HFF-Myc (cell line): ENCODE measurements at regions not wholly inside any gene's neighbourhood (a gene's known extent, or its start where the extent isn't known, plus 50 kb on each side); places are given as distances from the start of the nearest gene placed in this dataset.

Experiments
- DNase-seq: peaks from one replicate; pipeline ENCODE4 v3.0.0-alpha.2; 2011; ENCODE audit warnings: low read depth; ENCODE audit errors: extremely low read depth
- H3K4me3 ChIP-seq: replicated peaks from 2 replicates; pipeline ENCODE4 v1.5.1; 2011; ENCODE audit warnings: low read depth, mild to moderate bottlenecking, control low read depth, low read length
- TF ChIP-seq, protein P1 (sequence below): IDR thresholded peaks from 2 replicates; pipeline ENCODE4 v1.5.1; 2012; ENCODE audit warnings: mild to moderate bottlenecking, low read depth, low read length, control low read depth; ENCODE audit errors: missing control alignments

DNA sequence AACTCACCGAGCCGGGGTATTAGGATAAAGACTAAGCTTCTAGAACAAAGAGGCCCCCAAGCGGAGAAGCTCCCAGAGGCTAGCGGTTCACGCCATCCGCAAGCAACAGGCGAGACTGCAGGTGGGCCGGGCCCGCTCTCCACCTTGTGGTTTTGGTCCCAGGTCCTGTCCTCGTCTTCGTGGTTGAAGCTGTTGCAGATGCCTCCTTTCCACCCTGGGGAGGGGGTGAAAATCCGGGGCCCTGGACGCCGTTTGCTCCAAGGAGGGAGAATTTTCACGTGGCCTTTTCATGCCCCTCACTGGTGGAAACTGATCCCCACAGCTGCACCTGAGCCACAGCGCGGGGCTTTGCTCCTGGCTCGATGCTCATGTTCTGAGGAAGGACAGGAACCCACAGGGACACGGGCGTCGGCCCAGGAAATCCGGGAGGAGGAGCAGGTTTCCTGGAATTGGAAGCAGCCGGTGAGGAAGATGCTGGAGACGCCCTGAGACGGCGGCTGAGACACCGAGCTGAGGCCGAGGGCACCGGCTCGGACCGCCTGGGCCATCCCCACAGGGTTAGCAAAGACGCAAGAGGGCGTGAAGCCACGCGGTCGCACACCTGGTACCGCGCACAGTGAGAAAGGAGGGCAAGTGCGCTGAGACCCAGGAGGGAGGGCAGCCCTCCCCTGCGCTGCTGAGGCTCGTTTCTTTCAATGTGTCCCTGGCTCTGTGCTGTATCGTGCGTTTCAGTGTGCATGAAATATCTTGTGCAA is 54.7 kb upstream of the SALL3 start:
- TF ChIP-seq, protein P1, sequence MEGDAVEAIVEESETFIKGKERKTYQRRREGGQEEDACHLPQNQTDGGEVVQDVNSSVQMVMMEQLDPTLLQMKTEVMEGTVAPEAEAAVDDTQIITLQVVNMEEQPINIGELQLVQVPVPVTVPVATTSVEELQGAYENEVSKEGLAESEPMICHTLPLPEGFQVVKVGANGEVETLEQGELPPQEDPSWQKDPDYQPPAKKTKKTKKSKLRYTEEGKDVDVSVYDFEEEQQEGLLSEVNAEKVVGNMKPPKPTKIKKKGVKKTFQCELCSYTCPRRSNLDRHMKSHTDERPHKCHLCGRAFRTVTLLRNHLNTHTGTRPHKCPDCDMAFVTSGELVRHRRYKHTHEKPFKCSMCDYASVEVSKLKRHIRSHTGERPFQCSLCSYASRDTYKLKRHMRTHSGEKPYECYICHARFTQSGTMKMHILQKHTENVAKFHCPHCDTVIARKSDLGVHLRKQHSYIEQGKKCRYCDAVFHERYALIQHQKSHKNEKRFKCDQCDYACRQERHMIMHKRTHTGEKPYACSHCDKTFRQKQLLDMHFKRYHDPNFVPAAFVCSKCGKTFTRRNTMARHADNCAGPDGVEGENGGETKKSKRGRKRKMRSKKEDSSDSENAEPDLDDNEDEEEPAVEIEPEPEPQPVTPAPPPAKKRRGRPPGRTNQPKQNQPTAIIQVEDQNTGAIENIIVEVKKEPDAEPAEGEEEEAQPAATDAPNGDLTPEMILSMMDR = no peak
- no peak overlapping the region for H3K4me3 ChIP-seq
- DNase-seq = no peak

DNA sequence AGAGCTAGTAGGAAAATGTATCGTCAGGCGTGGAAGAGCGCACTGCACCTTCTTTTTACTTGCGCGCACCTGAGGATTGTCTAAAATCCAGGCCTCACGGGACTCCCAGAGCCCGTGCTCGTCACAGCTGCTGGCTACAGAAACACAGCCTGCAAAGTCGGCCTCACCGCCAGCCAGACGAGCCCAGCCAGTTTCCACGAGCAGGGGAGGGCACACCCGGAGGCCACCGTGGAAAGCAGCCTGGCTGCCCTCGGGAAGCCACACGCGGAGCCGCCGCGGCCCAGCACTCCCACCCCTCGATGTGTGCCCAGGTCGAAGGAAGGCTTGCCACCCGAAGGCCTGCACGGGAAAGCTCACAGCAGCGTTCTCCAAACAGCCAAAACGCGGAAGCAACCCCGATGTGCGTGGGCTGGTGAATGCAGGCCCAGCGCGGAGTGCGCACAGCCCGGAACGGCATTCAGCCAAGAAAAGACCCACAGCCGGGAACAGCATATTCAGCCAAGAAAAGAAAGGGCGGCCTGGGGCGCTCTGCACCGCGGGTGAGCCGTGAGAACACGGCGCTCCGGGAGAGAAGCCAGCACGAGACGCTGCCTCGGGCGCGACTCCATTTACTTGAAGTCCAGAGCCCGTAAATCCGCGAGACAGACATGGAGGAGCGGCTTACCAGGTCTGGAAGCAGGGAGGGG is 53.9 kb upstream of the SALL3 start:
- H3K4me3 ChIP-seq = no peak overlapping the region
- no peak for DNase-seq
- TF ChIP-seq, protein P1 = no peak

GRCh38 chr18:78926243-78926615 is 53.4 kb upstream of the SALL3 start:
- no peak for DNase-seq

DNA sequence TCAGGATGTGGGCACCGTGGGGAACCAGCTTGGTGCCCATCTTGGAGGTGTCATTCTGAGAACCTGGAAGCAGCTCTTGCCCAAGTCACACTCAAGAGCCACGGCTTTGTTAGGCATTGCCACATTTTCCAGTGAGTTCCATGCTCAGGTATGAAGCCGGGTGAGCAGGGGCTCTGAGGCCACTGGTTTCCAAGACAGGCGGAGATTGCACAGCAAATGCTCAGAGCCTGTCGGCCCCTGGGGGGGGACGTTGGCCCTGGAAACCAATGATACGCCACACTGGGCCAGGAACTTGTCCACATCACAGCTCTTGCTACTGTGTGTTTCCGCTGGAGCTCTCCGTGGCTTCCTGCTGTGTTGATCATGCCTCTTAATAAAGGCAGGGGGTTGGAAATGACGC is 52.5 kb upstream of the SALL3 start:
- TF ChIP-seq, protein P1 = no peak
- no peak for DNase-seq
- no peak overlapping the region for H3K4me3 ChIP-seq

More at GRCh38 chr18:78926243-78926615, 53.4 kb upstream of the SALL3 start:
- TF ChIP-seq, protein P1 = no peak
- H3K4me3 ChIP-seq = no peak overlapping the region

DNA sequence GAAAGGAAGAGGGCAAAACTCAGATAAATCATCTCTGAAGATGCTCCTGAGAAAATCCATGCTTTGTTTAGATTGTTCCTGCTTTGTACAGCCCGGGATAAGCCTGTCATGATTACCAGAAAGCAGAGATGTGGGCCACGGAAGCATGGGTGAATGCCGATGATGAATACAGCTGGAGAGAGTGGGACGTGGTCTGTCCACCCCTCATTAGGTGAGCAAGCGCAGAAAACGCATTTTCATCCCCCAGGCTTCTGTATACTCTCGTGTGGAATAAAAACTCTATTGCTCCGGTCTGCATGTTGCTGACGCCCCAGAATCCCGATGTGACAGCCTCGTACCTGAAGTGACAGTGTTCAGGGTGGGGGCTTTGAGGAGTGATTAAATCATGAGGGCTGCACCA is 52.0 kb upstream of the SALL3 start:
- TF ChIP-seq, protein P1 = no peak
- H3K4me3 ChIP-seq = no peak overlapping the region
- DNase-seq = no peak

DNA sequence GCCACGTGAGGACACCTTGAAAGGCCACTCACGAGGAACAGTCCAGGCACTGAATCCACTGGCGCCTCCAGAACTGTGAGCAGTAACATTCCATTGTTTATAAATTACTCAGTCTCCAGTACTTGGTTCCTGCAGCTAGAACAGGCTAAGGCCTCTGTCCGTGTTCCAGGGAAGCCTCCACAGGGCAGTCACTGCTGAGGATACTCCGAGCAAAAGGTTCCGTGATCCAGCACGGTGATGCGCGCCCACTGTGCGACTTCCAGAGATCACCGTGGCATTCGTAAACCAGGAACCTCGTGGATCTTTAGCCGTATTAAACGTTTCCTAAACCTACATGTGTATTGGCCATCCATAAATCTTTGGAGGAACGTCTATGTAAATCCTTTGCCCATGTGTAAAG is 51.5 kb upstream of the SALL3 start:
- no peak overlapping the region for H3K4me3 ChIP-seq
- no peak for DNase-seq
- TF ChIP-seq, protein P1 = no peak

DNA sequence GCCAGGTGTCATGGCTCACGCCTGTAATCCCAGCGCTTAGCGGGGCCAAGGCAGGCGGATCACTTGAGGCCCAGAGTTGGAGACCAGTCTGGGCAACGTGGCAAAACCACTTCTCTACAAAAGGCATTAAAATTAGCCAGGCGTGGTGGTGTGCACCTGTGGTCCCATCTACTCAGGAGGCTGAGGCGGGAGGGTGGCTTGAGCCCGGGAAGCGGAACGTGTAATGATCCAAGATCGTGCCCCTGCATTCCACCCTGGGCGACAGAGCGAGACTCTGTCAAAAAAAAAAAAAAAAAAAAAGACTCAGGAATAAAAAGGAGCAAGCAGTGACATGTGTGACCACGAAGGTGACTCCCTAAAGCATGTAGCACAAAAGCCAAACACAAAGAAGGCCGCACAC is 50.1 kb upstream of the SALL3 start:
- DNase-seq = no peak
- no peak overlapping the region for H3K4me3 ChIP-seq
- TF ChIP-seq, protein P1 = no peak
